GM12864 (cell line): ENCODE measurements at regions not wholly inside any gene's neighbourhood (a gene's known extent, or its start where the extent isn't known, plus 50 kb on each side); places are given as distances from the start of the nearest gene placed in this dataset.

Source experiments
- DNase-seq: peaks from one replicate; pipeline ENCODE4 v3.0.0-alpha.2; 2011; ENCODE audit warnings: low read depth
- H3K4me3 ChIP-seq: 2 replicates; pipeline ENCODE4 v1.5.1; 2011; ENCODE audit warnings: mild to moderate bottlenecking, low read depth, low read length, control low read depth
- CTCF ChIP-seq: IDR thresholded peaks from 2 replicates; pipeline ENCODE4 v1.5.1; 2011; ENCODE audit warnings: low read depth, mild to moderate bottlenecking, moderate library complexity, low read length, control low read depth, inconsistent platforms; ENCODE audit errors: missing control alignments

GRCh38 chr15:70602834-70603560 is 160.4 kb downstream of the UACA start:
- TF ChIP-seq CTCF = no peak
- DNase-seq = no peak
- no peak overlapping the region for H3K4me3 ChIP-seq

- TF ChIP-seq CTCF = no peak
- H3K4me3 ChIP-seq = no peak overlapping the region
- DNase-seq = no peak
These were observed 161.1 kb downstream of the UACA start for GRCh38 chr15:70602281-70602680.

GRCh38 chr15:70597945-70598344 is 165.4 kb downstream of the UACA start:
- no peak for DNase-seq
- TF ChIP-seq CTCF = no peak
- H3K4me3 ChIP-seq = no peak overlapping the region

- no peak overlapping the region for H3K4me3 ChIP-seq
- DNase-seq = no peak
- no peak for TF ChIP-seq CTCF
These were observed 166.2 kb downstream of the UACA start for GRCh38 chr15:70597056-70597603.

- no peak for TF ChIP-seq CTCF
- DNase-seq = peak; percentile 2
- H3K4me3 ChIP-seq = no peak overlapping the region
These were observed 166.9 kb downstream of the UACA start for GRCh38 chr15:70596354-70597055.

GRCh38 chr15:70593795-70594194 is 169.6 kb downstream of the UACA start:
- TF ChIP-seq CTCF = no peak
- no peak for DNase-seq

GRCh38 chr15:70589728-70590127 is 173.6 kb downstream of the UACA start:
- no peak for TF ChIP-seq CTCF
- H3K4me3 ChIP-seq = no peak overlapping the region
- DNase-seq = no peak

More at GRCh38 chr15:70593795-70594194, 169.6 kb downstream of the UACA start:
- no peak overlapping the region for H3K4me3 ChIP-seq
